ENCODE measurements at regions not wholly inside any gene's neighbourhood (a gene's known extent, or its start where the extent isn't known, plus 50 kb on each side); places are given as distances from the start of the nearest gene placed in this dataset.

DNA sequence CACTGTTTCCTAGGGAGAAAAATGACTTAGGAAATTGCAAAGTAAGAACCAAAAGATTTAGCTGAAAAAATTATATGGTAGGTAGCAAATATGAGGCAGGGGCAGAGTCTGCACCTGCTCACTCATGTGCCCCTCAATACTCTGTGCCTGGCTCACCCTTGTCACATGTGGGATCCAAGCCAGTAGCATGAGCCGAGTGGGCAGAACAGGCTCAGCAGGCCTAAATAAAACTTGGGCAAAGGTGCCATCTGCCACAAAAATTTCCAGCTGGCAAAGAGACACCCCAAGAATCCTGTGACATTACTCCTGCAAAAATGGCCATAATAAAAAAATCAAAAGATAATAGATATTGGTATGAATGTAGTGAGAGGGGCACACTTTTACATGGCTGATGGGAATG is 1321.2 kb downstream of the NCAM2 start:
- no peak for DNase-seq
- no peaks in the 10 kb centered on the region for H3K27me3 Mint-ChIP-seq (ENCODE audit: insufficient read depth)
- H3K9me3 Mint-ChIP-seq: peaks cover 17% of the 10 kb centered on the region
- H3K4me1 Mint-ChIP-seq (ENCODE audit: low read depth): no peaks in the 10 kb centered on the region
- no peaks in the 10 kb centered on the region for H3K36me3 Mint-ChIP-seq (ENCODE audit: low read depth)
- no peak overlapping the region for H3K27ac Mint-ChIP-seq
- TF ChIP-seq, protein P1, sequence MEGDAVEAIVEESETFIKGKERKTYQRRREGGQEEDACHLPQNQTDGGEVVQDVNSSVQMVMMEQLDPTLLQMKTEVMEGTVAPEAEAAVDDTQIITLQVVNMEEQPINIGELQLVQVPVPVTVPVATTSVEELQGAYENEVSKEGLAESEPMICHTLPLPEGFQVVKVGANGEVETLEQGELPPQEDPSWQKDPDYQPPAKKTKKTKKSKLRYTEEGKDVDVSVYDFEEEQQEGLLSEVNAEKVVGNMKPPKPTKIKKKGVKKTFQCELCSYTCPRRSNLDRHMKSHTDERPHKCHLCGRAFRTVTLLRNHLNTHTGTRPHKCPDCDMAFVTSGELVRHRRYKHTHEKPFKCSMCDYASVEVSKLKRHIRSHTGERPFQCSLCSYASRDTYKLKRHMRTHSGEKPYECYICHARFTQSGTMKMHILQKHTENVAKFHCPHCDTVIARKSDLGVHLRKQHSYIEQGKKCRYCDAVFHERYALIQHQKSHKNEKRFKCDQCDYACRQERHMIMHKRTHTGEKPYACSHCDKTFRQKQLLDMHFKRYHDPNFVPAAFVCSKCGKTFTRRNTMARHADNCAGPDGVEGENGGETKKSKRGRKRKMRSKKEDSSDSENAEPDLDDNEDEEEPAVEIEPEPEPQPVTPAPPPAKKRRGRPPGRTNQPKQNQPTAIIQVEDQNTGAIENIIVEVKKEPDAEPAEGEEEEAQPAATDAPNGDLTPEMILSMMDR (IDR thresholded peaks at IDR 0.05): no peak
- H3K4me3 Mint-ChIP-seq: no peak overlapping the region

DNA sequence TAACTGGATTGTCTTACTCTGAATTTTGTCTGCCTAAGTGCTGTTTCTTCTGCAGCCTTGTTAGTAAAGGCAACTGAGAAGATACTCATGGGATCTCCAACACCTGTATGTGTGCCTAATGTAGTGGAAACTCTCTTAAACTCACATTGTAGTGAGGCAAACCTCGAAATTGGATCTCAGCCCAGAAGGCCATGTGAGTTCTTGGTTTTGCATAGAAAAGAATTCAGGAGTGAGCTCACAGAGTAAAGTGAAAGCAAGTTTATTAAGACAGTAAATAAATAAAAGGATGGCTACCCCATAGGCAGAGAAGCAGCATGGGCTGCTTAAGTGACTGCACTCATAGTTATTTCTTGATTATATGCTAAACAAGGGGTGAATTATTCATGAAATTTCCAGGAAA is 1344.7 kb downstream of the NCAM2 start:
- Mint-ChIP-seq H3K4me3 (no peak overlapping the region), H3K4me1 (ENCODE audit: low read depth) (no peaks in the 10 kb centered on the region), H3K27ac (no peak overlapping the region), H3K9me3 (peaks cover 70% of the 10 kb centered on the region), H3K36me3 (ENCODE audit: low read depth) (peaks cover 5% of the 10 kb centered on the region; the same call in 1 of the 2 replicates), H3K27me3 (ENCODE audit: insufficient read depth) (no peaks in the 10 kb centered on the region)
- DNase-seq: no peak
- TF ChIP-seq, protein P1 (IDR thresholded peaks at IDR 0.05): no peak

DNA sequence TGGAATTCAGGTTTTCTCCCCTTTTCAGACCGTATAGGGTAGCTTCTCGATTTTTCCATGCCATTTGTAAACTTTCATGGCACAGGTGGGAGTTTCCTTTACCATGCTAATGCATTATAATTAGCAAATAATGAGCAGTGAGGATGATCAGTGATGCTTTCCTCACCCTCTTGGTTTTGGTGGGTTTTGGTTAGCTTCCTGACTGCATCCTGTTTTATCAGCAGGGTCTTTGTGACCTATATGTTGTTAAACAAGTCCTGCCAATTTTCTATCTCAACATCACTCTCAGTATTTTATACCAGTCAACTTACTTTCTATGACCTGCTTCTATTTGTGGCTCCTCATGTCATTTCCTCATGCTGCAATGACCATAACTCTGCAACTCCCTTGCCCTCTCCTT is 1345.1 kb downstream of the NCAM2 start:
- Mint-ChIP-seq H3K27me3 (ENCODE audit: insufficient read depth) (no peaks in the 10 kb centered on the region), H3K9me3 (peaks cover 74% of the 10 kb centered on the region), H3K27ac (no peak overlapping the region), H3K36me3 (ENCODE audit: low read depth) (peaks cover 5% of the 10 kb centered on the region; the same call in 1 of the 2 replicates), H3K4me1 (ENCODE audit: low read depth) (no peaks in the 10 kb centered on the region), H3K4me3 (no peak overlapping the region)
- TF ChIP-seq, protein P1 (IDR thresholded peaks at IDR 0.05): no peak
- no peak for DNase-seq

DNA sequence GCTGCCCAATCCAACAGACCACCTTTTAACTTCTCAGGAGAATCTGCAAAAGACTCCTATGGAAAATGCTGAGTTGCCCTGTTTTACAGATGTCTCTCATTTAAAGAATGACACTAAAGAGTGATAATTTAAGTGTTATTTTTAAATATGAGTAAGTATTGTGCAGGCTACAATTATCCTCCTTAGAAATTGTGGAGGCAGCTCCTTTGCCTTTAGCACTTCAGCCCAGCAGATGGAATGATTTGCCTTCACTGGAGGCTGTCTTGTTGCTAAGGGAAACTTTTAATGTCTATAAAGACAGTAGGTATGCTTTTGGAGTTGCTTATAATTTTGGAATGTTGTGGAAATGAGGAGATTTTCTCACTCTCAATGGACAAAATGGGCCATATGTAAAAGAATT is 1345.5 kb downstream of the NCAM2 start:
- H3K4me3 Mint-ChIP-seq: no peak overlapping the region
- TF ChIP-seq, protein P1 (IDR thresholded peaks at IDR 0.05): no peak

DNA sequence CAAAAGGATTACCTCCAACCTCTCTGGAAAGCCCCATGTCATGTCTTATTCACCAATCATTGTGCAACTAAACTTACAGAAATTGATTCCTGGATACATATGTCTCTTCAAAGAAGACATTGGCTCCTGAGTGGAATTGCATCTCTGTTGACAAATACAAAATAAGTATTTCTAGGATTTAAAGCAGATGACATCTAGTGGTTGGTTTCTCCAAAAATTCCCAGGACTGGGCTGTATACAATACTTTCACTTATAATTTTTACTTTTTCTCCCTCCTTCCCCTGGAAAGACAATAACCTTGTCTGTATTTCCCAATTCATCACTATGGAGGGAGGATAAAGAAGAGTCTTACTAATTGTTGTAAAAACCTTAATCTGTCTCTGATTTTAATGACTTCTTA is 1347.4 kb downstream of the NCAM2 start:
- Mint-ChIP-seq H3K36me3 (ENCODE audit: low read depth) (peaks cover 5% of the 10 kb centered on the region; the same call in 1 of the 2 replicates), H3K27ac (no peak overlapping the region), H3K27me3 (ENCODE audit: insufficient read depth) (no peaks in the 10 kb centered on the region), H3K4me1 (ENCODE audit: low read depth) (no peaks in the 10 kb centered on the region), H3K9me3 (peaks cover 63% of the 10 kb centered on the region), H3K4me3 (no peak overlapping the region)
- no peak for DNase-seq
- TF ChIP-seq, protein P1 (IDR thresholded peaks at IDR 0.05): no peak

More for the DNA sequence above, 1345.5 kb downstream of the NCAM2 start:
- Mint-ChIP-seq H3K27me3 (ENCODE audit: insufficient read depth) (no peaks in the 10 kb centered on the region), H3K27ac (no peak overlapping the region), H3K36me3 (ENCODE audit: low read depth) (peaks cover 5% of the 10 kb centered on the region; the same call in 1 of the 2 replicates), H3K4me1 (ENCODE audit: low read depth) (no peaks in the 10 kb centered on the region), H3K9me3 (peaks cover 73% of the 10 kb centered on the region)
- DNase-seq: no peak

DNA sequence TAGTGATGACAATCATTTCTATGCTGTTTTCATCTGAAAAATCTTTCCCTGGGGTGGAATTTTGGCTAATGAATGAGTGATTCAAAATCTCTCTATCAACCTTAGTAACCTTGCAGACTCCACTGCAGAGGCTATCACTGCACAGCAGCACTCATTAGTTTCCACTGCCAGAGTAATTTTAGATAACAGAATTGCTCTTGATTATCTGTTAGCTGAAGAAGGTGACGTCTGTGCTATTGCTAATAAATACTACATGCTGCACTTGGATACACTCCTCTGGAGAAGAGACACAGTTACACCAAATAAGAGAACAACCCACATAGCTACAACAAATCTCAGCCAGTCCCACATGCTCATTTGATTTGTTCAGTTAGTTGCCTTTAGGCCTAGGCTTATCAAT is 1348.4 kb downstream of the NCAM2 start:
- H3K27me3 Mint-ChIP-seq (ENCODE audit: insufficient read depth): no peaks in the 10 kb centered on the region
- TF ChIP-seq, protein P1 (IDR thresholded peaks at IDR 0.05): no peak
- no peak overlapping the region for H3K27ac Mint-ChIP-seq
- no peak for DNase-seq
- no peaks in the 10 kb centered on the region for H3K4me1 Mint-ChIP-seq (ENCODE audit: low read depth)
- peaks cover 5% of the 10 kb centered on the region; the same call in 1 of the 2 replicates for H3K36me3 Mint-ChIP-seq (ENCODE audit: low read depth)
- no peak overlapping the region for H3K4me3 Mint-ChIP-seq
- H3K9me3 Mint-ChIP-seq: peaks cover 55% of the 10 kb centered on the region
